K562 (cell line): ENCODE measurements at regions not wholly inside any gene's neighbourhood (a gene's known extent, or its start where the extent isn't known, plus 50 kb on each side); places are given as distances from the start of the nearest gene placed in this dataset.

Experiments used
- EZH2 ChIP-seq: IDR thresholded peaks from 2 replicates; pipeline ENCODE4 v1.6.1; 2012; ENCODE audit warnings: low read depth, mild to moderate bottlenecking, inconsistent platforms, low read length, borderline replicate concordance
- GABPB1 ChIP-seq: sonication (generic); formaldehyde crosslinking; IDR thresholded peaks from 2 replicates; pipeline ENCODE4 v1.8.0; 2022; ENCODE audit warnings: mild to moderate bottlenecking, missing genetic modification reagents
- MYC ChIP-seq, 2 experiments: fragments of 250-450 bp in 1 of 2; sonication (Bioruptor Pico) in 1 of 2; IDR thresholded peaks; 2 replicates each; pipeline versions ENCODE4 v1.5.1 to v1.6.1; 2012 to 2021; ENCODE audit warnings: low read depth in 2 of 2, borderline replicate concordance in 1 of 2, improper control_type of control experiment in 1 of 2, low read length in 1 of 2, mild to moderate bottlenecking in 1 of 2, moderate library complexity in 1 of 2
- NEUROD1 ChIP-seq: fragments of 150-350 bp; IDR thresholded peaks from 2 replicates; pipeline ENCODE4 v1.6.1; 2014; ENCODE audit warnings: borderline replicate concordance, low read length, low read depth; ENCODE audit not compliant: partially characterized antibody
- PHB2 ChIP-seq: fragments of 450-650 bp; IDR thresholded peaks from 2 replicates; pipeline ENCODE4 v1.6.1; 2017; ENCODE audit warnings: low read depth
- POLR2A ChIP-seq: fragments of 450-650 bp; conservative IDR thresholded peaks from 2 replicates; pipeline ENCODE4 v1.6.1; 2016
- TF ChIP-seq, protein P1 (sequence below), 2 experiments: IDR thresholded peaks; 2 replicates each; pipeline ENCODE4 v1.6.1; 2011; ENCODE audit warnings: borderline replicate concordance in 1 of 2, control low read depth in 1 of 2, low read depth in 1 of 2, low read length in 1 of 2, mild to moderate bottlenecking in 1 of 2, mixed read lengths in 1 of 2, moderate library complexity in 1 of 2; ENCODE audit not compliant: insufficient read depth in 1 of 2, insufficient read length in 1 of 2, poor library complexity in 1 of 2, severe bottlenecking in 1 of 2; ENCODE audit errors: extremely low read depth in 1 of 2
- TF ChIP-seq, protein P2 (sequence below), 2 experiments: fragments of 450-650 bp in 1 of 2; sonication (generic) in 1 of 2; formaldehyde crosslinking in 1 of 2; IDR thresholded peaks; 2 replicates each; pipeline versions ENCODE4 v1.7.1 to v1.9.0; 2016 to 2022; ENCODE audit warnings: inconsistent platforms in 1 of 2, mild to moderate bottlenecking in 1 of 2, missing genetic modification reagents in 1 of 2

GRCh38 chr9:126556560-126557250 lies 57.0 kb upstream of the LMX1B start:
- TF ChIP-seq, protein P1, sequence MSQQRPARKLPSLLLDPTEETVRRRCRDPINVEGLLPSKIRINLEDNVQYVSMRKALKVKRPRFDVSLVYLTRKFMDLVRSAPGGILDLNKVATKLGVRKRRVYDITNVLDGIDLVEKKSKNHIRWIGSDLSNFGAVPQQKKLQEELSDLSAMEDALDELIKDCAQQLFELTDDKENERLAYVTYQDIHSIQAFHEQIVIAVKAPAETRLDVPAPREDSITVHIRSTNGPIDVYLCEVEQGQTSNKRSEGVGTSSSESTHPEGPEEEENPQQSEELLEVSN (IDR thresholded peaks at IDR 0.05; ENCODE audit: borderline replicate concordance in 1 of 2, extremely low read depth in 1 of 2, insufficient read depth in 1 of 2, insufficient read length in 1 of 2, low read depth in 1 of 2, low read length in 1 of 2, poor library complexity in 1 of 2, severe bottlenecking in 1 of 2), result no peak
- TF ChIP-seq NEUROD1 (no peak), GABPB1 (CRISPR knock-in tag) (no peak), POLR2A (no peak), PHB2 (no peak), EZH2 (no peak), MYC (IDR thresholded peaks at IDR 0.05; ENCODE audit: low read depth, low read length) (no peak), MYC (CRISPR knock-in tag; IDR thresholded peaks at IDR 0.05; ENCODE audit: borderline replicate concordance, low read depth) (no peak)
- TF ChIP-seq, protein P2, sequence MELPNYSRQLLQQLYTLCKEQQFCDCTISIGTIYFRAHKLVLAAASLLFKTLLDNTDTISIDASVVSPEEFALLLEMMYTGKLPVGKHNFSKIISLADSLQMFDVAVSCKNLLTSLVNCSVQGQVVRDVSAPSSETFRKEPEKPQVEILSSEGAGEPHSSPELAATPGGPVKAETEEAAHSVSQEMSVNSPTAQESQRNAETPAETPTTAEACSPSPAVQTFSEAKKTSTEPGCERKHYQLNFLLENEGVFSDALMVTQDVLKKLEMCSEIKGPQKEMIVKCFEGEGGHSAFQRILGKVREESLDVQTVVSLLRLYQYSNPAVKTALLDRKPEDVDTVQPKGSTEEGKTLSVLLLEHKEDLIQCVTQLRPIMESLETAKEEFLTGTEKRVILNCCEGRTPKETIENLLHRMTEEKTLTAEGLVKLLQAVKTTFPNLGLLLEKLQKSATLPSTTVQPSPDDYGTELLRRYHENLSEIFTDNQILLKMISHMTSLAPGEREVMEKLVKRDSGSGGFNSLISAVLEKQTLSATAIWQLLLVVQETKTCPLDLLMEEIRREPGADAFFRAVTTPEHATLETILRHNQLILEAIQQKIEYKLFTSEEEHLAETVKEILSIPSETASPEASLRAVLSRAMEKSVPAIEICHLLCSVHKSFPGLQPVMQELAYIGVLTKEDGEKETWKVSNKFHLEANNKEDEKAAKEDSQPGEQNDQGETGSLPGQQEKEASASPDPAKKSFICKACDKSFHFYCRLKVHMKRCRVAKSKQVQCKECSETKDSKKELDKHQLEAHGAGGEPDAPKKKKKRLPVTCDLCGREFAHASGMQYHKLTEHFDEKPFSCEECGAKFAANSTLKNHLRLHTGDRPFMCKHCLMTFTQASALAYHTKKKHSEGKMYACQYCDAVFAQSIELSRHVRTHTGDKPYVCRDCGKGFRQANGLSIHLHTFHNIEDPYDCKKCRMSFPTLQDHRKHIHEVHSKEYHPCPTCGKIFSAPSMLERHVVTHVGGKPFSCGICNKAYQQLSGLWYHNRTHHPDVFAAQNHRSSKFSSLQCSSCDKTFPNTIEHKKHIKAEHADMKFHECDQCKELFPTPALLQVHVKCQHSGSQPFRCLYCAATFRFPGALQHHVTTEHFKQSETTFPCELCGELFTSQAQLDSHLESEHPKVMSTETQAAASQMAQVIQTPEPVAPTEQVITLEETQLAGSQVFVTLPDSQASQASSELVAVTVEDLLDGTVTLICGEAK (IDR thresholded peaks at IDR 0.05), result no peak
- TF ChIP-seq, protein P2 (CRISPR knock-in tag; IDR thresholded peaks at IDR 0.05), result no peak
